ENCODE measurements at regions not wholly inside any gene's neighbourhood (a gene's known extent, or its start where the extent isn't known, plus 50 kb on each side); places are given as distances from the start of the nearest gene placed in this dataset.

DNA sequence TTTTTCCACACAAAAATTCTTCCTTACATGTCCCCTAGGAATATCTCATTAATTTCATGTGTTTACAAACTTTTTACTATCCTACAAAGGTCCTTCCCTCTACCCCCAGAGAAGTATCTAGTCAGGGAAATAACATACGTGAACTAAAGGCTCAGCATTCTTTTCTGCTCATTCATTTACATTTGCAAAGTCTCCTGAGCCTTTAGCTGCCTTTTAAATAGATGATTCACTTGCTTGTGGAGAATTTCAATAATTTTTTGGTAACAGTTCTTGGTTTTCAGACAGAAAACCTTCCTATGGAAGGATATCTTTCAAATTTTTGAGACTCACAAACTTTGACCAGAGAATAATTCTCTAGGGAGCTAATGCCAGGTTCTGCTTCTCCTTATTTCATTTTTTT lies 81.5 kb upstream of the RMDN2 start:
- DNase-seq: no peak

DNA sequence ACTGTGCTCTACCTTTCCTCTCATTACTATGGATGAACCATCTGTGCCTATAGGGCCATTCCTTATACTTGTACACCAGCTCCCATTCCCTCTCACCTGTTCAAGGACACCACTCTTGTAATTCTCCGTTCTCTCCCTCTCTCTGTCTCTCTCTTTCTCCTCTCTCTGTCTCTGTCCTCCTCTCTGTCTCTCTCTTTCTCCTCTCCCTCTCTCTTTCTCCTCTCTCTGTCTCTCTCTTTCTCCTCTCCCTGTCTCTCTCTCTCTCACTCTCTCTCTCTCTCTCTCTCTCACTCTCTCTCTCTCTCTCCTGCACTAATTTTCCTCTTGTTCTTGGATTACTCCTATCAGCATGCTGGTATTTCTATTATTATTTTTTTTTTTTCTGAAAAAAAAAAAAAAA lies 78.9 kb upstream of the RMDN2 start:
- no peak for DNase-seq

DNA sequence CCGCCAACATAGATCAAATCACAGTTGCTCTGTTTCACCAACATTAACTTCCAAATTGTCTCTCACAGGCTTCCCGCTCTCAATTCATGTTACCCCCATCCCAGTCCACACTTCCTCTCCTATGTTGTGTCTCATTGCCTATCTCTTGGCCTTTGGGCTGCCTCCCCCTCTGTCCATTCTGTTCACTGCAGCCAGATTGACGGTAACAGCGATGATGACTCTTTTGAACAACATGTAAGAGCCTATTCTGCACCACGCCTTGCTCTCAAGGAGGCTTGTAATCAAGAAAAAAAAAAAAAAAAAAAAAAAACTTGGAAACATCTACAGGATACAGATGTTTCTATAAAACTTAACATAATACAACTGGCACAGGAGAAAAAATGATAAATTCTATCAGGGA lies 77.3 kb upstream of the RMDN2 start:
- DNase-seq: no peak

DNA sequence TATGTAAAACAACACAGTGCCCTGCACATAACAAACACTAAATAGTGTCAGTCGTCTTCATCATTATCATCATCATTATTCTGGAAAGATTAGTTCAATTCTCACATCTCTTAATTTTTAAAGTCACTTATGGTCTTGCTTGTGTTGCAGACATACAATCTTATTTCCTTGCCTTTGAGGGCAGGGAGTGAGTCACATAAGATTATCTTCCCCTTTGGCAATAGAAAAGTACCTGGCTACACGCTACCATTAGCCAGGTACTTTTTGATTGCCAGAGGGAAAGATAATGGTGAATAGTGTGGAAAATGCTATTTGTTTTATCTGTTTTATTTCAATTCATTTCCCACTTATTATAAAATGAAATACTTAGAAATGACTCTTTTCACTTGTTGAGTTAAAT lies 76.6 kb upstream of the RMDN2 start:
- no peak for DNase-seq

GRCh38 chr2:37849911-37850310 lies 75.2 kb upstream of the RMDN2 start:
- DNase-seq: no peak

GRCh38 chr2:37851428-37851827 lies 73.7 kb upstream of the RMDN2 start:
- no peak for DNase-seq

- no peak for DNase-seq
Measured at GRCh38 chr2:37851828-37852584, 73.1 kb upstream of the RMDN2 start.

GRCh38 chr2:37852585-37853014 lies 72.5 kb upstream of the RMDN2 start:
- no peak for DNase-seq

GRCh38 chr2:37854676-37855282 lies 70.3 kb upstream of the RMDN2 start:
- no peak for DNase-seq

DNA sequence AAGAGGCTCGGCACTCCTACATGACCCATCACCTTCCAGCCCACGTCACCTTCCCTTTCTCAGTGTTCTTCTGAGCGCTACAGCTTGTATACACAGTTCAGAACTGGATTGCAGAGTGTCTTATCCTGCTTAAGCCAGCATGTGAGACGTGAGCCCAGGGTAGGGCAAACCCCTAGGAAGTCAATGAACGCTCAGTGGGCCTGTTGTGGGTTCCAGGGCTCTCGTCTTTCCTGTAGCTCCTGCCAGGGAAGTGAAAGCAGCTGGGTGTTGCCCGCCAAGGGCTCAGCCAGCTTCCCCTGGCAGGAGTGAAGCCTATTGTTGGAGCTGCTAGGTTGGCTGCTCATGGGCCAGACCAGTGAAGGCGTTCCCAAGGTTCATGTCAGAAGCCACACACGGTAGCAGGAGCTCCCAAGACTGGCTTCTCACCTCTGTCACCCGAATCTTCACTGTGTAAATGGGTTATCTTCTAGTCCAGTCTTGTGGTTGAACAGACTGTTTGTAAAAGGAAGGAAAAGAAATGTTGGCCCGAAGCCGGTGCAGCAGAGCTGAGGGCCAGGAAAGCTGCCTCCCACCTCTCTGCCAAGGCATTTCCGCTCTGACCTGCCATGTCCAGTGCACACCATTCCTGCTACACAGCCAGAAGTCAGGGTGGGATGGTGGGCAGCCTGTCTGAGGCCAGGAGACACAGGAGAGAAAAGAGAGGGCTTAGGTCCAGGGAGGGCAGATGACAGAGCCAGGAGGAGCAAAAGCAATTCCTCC lies 69.6 kb upstream of the RMDN2 start:
- peak; percentile 76 to 78 for DNase-seq

- peak in 1 of 2 experiments; percentile 41 for DNase-seq
Measured at GRCh38 chr2:37856101-37856751, 68.9 kb upstream of the RMDN2 start.

- DNase-seq: no peak
Measured at GRCh38 chr2:37857575-37858399, 67.3 kb upstream of the RMDN2 start.

GRCh38 chr2:37858400-37858711 lies 66.7 kb upstream of the RMDN2 start:
- DNase-seq: no peak

GRCh38 chr2:37858725-37859267 lies 66.3 kb upstream of the RMDN2 start:
- no peak for DNase-seq

- DNase-seq: no peak
Measured at GRCh38 chr2:37862620-37863019, 62.5 kb upstream of the RMDN2 start.

GRCh38 chr2:37864217-37864616 lies 60.9 kb upstream of the RMDN2 start:
- no peak for DNase-seq

DNA sequence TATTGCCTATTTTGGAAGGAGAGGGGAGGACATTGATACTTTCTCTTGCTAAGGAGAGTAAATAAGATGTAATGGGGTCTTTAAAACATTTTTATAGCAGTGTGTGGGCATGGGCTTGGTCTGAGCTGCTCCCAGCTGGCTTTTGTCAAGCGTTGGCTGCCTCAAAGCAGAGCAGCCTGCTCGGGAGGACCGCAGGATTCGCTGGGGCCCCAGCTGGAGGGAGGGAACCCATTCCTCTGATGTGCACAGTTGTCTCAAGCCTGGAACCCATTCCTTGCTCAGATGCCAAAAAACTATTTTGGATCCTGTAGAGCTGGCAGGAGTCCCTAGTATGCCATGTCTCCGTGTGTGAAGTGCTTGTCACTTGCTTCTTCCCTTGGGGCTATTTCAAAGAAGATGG lies 59.4 kb upstream of the RMDN2 start:
- no peak for DNase-seq

DNA sequence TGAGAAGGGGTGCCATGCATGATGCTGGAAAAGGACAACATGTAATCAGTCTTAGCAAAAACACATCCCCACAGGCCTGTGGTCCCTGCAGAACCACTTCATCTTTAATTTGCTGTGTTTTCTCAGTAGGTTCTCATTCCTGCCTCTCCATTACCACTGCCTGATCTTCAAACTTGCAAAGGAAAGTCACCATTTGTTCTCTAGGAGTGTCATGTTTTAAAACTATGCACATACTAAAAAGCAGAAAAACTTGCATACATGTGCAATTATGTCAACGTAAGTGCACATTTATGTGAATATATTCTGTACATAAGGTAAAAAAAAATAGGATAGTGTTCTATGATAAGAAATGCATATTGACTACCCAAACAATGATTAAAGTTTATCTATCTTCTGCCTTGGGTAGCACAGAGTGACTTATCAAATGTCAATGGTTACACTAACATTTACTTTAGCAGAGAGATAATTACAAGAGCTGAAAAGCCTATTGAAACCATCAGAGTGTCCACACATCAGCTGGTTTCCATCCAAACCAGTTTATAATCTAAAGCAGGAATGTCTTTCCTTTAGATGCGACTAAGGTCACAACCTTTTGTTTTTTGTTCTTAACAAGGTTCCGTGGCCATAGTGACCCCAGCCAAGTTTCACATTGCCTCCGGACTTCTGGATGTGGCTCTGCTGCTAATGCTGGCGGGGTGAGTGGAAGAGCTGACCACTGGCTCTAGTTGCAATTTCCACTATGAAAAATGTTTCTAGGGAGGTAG lies 58.7 kb upstream of the RMDN2 start:
- no peak for DNase-seq

GRCh38 chr2:37867166-37867565 lies 57.9 kb upstream of the RMDN2 start:
- no peak for DNase-seq

DNA sequence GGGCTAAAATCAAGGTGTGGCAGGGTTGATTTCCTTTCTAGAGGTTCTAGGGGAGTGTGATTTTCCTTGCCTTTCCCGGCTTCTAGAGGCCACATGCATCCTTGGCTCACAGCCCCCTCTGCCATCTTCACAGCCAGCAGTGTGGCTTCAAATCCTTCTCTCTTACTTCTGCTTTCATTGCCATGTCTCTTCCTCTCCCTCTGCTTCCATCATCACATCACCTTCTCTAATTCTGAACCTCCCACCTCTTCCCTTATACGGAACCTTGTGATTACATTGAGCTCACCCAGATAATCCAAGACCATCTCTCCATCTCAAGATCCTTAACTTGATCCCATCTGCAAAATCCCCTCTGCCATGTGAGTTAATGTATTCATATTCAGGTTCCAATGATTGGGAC lies 56.2 kb upstream of the RMDN2 start:
- peak in 1 of 2 experiments; percentile 22 for DNase-seq

GRCh38 chr2:37869304-37869703 lies 55.8 kb upstream of the RMDN2 start:
- DNase-seq: no peak

DNA sequence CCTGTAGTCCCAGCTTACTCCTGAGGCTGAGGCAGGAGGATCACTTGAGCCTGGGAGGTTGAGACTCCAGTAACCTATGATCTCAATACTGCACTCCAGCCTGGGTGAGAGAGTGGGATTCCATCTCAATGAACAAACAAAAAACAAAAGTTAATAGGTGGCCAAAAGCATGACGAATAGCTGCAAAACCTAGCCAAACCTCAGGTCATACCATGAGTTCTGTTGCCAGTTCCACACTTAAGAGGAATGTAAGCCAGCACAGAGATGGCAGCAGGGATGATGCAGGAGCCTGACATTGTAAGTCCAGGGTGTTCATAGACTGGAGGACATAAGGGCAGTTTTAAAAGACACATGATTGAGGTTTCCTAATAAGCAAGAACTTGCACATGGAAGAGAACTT lies 55.3 kb upstream of the RMDN2 start:
- no peak for DNase-seq
